ENCODE measurements at regions not wholly inside any gene's neighbourhood (a gene's known extent, or its start where the extent isn't known, plus 50 kb on each side); places are given as distances from the start of the nearest gene placed in this dataset.

- TF ChIP-seq CHD7 (IDR thresholded peaks at IDR 0.05; ENCODE audit: insufficient replicate concordance, low read length) (no peak), SIN3A (conservative IDR thresholded peaks at IDR 0.05 in 1 of 2, IDR thresholded peaks at IDR 0.05 in 1 of 2; ENCODE audit: low read depth in 1 of 2, low read length in 2 of 2) (no peak), RFX5 (IDR thresholded peaks at IDR 0.05; ENCODE audit: borderline replicate concordance, low read depth, low read length) (no peak), SIX5 (IDR thresholded peaks at IDR 0.05; ENCODE audit: low read depth, low read length) (no peak)
Measured at GRCh38 chr16:66134875-66135274, 231.6 kb upstream of the CDH5 start (continued).

All from H1 (cell line).